GM10266 (cell line): ENCODE measurements at regions not wholly inside any gene's neighbourhood (a gene's known extent, or its start where the extent isn't known, plus 50 kb on each side); places are given as distances from the start of the nearest gene placed in this dataset.

ENCODE experiments used
- DNase-seq: peaks from one replicate; pipeline ENCODE4 v3.0.0; 2012; ENCODE audit errors: extremely low spot score
- CTCF ChIP-seq: IDR thresholded peaks from 2 replicates; pipeline ENCODE4 v1.5.1; 2012; ENCODE audit warnings: mild to moderate bottlenecking, low read depth; ENCODE audit not compliant: control insufficient read depth, insufficient read depth; ENCODE audit errors: missing control alignments

GRCh38 chr18:78766651-78767533 is 212.7 kb upstream of the SALL3 start:
- no peak for DNase-seq
- no peak for TF ChIP-seq CTCF

GRCh38 chr18:78767648-78768071 is 212.0 kb upstream of the SALL3 start:
- TF ChIP-seq CTCF: no peak
- no peak for DNase-seq

GRCh38 chr18:78768221-78768620 is 211.4 kb upstream of the SALL3 start:
- no peak for DNase-seq
- TF ChIP-seq CTCF: no peak

- no peak for DNase-seq
- no peak for TF ChIP-seq CTCF
Measured at GRCh38 chr18:78768656-78769501, 210.7 kb upstream of the SALL3 start.

- DNase-seq: no peak
- TF ChIP-seq CTCF: no peak
Measured at GRCh38 chr18:78769502-78770105, 210.0 kb upstream of the SALL3 start.

- no peak for DNase-seq
- TF ChIP-seq CTCF: no peak
Measured at GRCh38 chr18:78770139-78770822, 209.3 kb upstream of the SALL3 start.
